ENCODE measurements at regions not wholly inside any gene's neighbourhood (a gene's known extent, or its start where the extent isn't known, plus 50 kb on each side); places are given as distances from the start of the nearest gene placed in this dataset.
"Not testable (repeated sequence)": the region's sequence is repeated elsewhere in the genome, so short reads cannot be mapped to it uniquely, and the experiment has no call there.

- no peak for DNase-seq
Measured at GRCh38 chr5:173667702-173668101, 51.3 kb upstream of the BOD1 start.

GRCh38 chr5:173668245-173668800 is 51.9 kb upstream of the BOD1 start:
- no peak for DNase-seq

GRCh38 chr5:173668910-173669309 is 52.5 kb upstream of the BOD1 start:
- DNase-seq = no peak

GRCh38 chr5:173669483-173669882 is 53.0 kb upstream of the BOD1 start:
- DNase-seq = no peak

- no peak for DNase-seq
Measured at GRCh38 chr5:173670130-173670651, 53.7 kb upstream of the BOD1 start.

- no peak for DNase-seq
Measured at GRCh38 chr5:173670791-173671120, 54.3 kb upstream of the BOD1 start.

- DNase-seq = no peak
Measured at GRCh38 chr5:173671121-173671949, 54.9 kb upstream of the BOD1 start.

- DNase-seq = no peak
Measured at GRCh38 chr5:173672166-173672565, 55.7 kb upstream of the BOD1 start.

- DNase-seq = no peak
Measured at GRCh38 chr5:173672891-173673290, 56.4 kb upstream of the BOD1 start.

GRCh38 chr5:173673295-173674101 is 57.0 kb upstream of the BOD1 start:
- DNase-seq = no peak

GRCh38 chr5:173675287-173675996 is 59.0 kb upstream of the BOD1 start:
- DNase-seq = no peak

- no peak for DNase-seq
Measured at GRCh38 chr5:173676375-173676774, 59.9 kb upstream of the BOD1 start.

- no peak for DNase-seq
Measured at GRCh38 chr5:173677125-173677672, 60.7 kb upstream of the BOD1 start.

GRCh38 chr5:173679909-173680630 is 63.6 kb upstream of the BOD1 start:
- DNase-seq = no peak

GRCh38 chr5:173680660-173681242 is 64.3 kb upstream of the BOD1 start:
- DNase-seq = no peak

GRCh38 chr5:173682313-173682712 is 65.9 kb upstream of the BOD1 start:
- no peak for DNase-seq

- not testable (repeated sequence) for DNase-seq
Measured at GRCh38 chr5:173684535-173684934, 68.1 kb upstream of the BOD1 start.

- no peak for DNase-seq
Measured at GRCh38 chr5:173686950-173687349, 70.5 kb upstream of the BOD1 start.

GRCh38 chr5:173688703-173689102 is 72.3 kb upstream of the BOD1 start:
- no peak for DNase-seq

- DNase-seq = no peak
Measured at GRCh38 chr5:173689171-173689736, 72.8 kb upstream of the BOD1 start.

GRCh38 chr5:173689737-173690360 is 73.4 kb upstream of the BOD1 start:
- no peak for DNase-seq

Measured in NCI-H748 treated with DMSO at 0.1 percent for 48 hours (cell line).